Kidney epithelial cell (primary cell): ENCODE measurements at regions not wholly inside any gene's neighbourhood (a gene's known extent, or its start where the extent isn't known, plus 50 kb on each side); places are given as distances from the start of the nearest gene placed in this dataset.
"Not testable (repeated sequence)": the region's sequence is repeated elsewhere in the genome, so short reads cannot be mapped to it uniquely, and the experiment has no call there.

Experiments
- DNase-seq: peaks from one replicate; pipeline ENCODE4 v3.0.0-alpha.2; 2010; ENCODE audit warnings: low read depth
- H3K27me3 ChIP-seq: 2 replicates; pipeline ENCODE4 v1.6.0; 2011; ENCODE audit warnings: low read length; ENCODE audit not compliant: control insufficient read depth, insufficient read depth
- H3K36me3 ChIP-seq: 2 replicates; pipeline ENCODE4 v1.5.1; 2011; ENCODE audit warnings: low read length; ENCODE audit not compliant: control insufficient read depth, insufficient read depth
- H3K4me3 ChIP-seq: 2 replicates; pipeline ENCODE4 v1.5.1; 2011; ENCODE audit warnings: low read depth, mild to moderate bottlenecking, control low read depth, low read length
- TF ChIP-seq, protein P1 (sequence below): IDR thresholded peaks from 2 replicates; pipeline ENCODE4 v1.5.1; 2011; ENCODE audit warnings: mild to moderate bottlenecking, moderate library complexity, low read length, control low read depth, inconsistent platforms; ENCODE audit not compliant: insufficient read depth, poor library complexity, severe bottlenecking

DNA sequence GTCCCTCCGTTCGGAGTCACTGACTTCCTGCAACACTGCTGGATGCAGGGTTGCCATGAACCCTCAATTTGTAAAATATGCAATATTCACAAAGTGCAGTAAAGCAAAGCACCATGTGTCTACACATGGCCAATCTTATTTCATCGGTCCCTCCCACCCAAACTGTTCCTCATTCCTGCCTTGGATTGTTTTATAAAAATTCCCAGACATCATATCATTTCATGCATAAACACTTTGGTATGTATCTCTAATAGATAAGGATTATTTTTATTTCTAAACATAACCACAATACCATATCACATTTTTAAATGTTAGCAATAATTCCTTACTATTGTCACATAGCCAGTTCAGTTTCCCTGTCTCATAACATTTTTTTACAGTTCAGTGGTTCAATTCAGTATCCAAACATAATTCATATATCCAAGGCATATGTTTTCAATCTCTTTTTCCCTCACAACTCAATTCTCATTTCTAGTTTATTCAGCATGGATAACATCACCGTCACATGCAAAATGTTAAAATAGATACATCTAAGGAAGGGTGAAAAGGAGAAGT, 82.0 kb upstream of the PCAT7 start:
- TF ChIP-seq, protein P1, sequence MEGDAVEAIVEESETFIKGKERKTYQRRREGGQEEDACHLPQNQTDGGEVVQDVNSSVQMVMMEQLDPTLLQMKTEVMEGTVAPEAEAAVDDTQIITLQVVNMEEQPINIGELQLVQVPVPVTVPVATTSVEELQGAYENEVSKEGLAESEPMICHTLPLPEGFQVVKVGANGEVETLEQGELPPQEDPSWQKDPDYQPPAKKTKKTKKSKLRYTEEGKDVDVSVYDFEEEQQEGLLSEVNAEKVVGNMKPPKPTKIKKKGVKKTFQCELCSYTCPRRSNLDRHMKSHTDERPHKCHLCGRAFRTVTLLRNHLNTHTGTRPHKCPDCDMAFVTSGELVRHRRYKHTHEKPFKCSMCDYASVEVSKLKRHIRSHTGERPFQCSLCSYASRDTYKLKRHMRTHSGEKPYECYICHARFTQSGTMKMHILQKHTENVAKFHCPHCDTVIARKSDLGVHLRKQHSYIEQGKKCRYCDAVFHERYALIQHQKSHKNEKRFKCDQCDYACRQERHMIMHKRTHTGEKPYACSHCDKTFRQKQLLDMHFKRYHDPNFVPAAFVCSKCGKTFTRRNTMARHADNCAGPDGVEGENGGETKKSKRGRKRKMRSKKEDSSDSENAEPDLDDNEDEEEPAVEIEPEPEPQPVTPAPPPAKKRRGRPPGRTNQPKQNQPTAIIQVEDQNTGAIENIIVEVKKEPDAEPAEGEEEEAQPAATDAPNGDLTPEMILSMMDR: no peak
- no peaks in the 10 kb centered on the region for H3K36me3 ChIP-seq
- no peak for DNase-seq
- H3K27me3 ChIP-seq: no peaks in the 10 kb centered on the region
- no peak overlapping the region for H3K4me3 ChIP-seq

DNA sequence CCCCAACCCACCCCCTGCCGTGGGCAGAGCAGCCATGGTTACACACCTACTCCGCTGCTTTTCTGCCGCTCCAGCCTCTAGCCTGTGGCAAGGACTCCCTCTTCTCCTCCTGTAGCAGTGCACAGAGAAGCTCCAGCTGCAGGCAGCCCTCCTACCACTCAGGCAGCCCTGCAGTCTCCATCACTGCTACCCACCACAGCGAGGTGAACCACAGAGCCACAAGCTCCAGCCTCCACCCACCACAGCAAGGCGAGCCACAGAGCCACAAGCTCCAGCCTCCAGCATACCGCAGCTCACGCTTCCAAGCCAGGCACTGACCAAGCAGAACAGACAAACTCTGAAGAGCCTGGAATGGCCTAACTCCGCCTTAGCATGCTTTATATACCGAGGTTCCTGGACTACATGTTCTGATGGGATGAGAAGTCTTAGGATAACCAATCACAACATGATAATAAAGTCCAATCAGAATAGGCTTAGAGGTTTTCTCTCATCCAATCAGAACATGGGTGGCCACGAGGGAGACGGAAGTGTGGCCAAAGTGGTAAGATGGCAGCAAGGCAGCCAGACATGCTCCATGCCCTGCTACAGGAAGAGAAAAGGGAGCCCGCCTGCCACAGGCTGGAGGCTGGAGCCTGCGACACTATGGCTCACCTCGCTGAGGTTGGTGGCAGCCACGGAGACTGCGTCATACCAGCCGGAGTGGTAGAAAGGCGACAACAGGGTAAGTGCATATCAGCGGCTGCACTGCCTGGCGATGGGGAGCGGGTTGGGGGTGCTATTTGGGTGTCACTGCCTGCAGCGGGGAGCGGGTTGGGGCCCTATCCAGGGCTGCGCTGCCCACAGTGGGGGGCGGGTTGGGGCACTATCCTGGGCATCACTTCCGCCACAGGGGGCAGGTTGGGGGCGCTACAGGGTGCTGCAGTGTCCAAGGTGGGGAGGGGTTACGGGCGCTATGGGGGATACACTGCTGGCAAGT, 75.8 kb upstream of the PCAT7 start:
- Histone ChIP-seq H3K4me3 (no peak overlapping the region), H3K27me3 (no peaks in the 10 kb centered on the region), H3K36me3 (no peaks in the 10 kb centered on the region)
- no peak for DNase-seq
- TF ChIP-seq, protein P1: no peak

DNA sequence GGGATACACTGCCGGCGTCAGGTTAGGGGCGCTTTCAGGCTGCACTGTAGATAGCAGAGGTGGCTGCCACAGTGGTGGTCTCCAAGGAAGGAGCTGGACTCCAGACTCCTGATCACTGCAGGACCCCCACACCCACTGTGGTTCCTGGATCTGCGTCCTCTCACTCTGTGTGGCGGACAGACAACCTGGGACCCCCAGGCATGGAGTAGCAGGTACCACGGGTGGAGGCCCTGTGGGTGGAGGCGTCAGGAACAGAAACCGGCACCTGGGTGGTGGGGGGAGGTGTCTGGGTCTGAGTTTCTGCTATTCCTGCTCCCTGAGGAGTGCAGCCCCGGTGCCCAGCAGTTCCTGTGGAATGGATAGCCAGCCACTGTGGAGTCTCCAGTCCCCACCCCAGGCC, 75.1 kb upstream of the PCAT7 start:
- TF ChIP-seq, protein P1: no peak
- Histone ChIP-seq H3K27me3 (no peaks in the 10 kb centered on the region), H3K4me3 (no peak overlapping the region), H3K36me3 (no peaks in the 10 kb centered on the region)
- no peak for DNase-seq

DNA sequence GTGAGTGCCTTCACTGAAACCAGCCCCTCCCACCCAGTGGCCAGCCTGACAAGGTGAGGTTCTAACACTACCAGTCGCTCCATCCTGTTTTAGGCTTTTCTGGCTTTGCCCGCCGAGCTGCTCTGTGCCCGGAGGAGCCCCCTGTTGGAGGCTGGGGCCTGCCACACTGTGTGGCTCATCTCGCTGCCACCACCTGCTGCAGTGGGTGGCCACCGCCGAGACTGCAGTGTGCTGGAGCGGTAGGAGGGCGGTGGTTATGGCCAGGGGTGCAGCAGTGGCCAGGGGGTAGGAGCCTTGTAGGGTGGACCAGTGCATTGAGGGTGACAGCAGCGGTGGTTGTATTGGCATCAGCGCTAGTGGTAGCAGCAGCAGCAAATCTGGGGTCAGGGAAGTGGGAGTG, 74.7 kb upstream of the PCAT7 start:
- no peak for DNase-seq
- TF ChIP-seq, protein P1: no peak
- Histone ChIP-seq H3K36me3 (no peaks in the 10 kb centered on the region), H3K4me3 (no peak overlapping the region), H3K27me3 (no peaks in the 10 kb centered on the region)

DNA sequence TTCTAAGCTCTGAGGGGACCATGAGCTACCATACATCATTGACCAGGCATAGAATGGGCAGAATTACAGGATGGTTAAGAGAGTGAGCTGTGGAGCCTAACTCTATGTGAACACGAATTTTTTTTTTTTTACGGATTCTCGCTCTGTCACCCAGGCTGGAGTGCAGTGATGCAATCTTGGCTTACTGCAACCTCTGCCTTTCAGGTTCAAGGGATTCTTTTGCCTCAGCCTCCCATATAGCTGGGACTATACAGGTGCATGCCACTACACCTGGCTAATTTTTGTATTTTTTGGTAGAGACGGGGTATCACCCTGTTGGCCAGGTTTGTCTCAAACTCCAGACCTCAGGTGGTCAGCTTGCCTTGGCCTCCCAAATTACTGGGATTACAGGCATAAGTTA, 72.8 kb upstream of the PCAT7 start:
- Histone ChIP-seq H3K27me3 (no peaks in the 10 kb centered on the region), H3K4me3 (no peak overlapping the region), H3K36me3 (no peaks in the 10 kb centered on the region)
- no peak for DNase-seq
- TF ChIP-seq, protein P1: no peak

DNA sequence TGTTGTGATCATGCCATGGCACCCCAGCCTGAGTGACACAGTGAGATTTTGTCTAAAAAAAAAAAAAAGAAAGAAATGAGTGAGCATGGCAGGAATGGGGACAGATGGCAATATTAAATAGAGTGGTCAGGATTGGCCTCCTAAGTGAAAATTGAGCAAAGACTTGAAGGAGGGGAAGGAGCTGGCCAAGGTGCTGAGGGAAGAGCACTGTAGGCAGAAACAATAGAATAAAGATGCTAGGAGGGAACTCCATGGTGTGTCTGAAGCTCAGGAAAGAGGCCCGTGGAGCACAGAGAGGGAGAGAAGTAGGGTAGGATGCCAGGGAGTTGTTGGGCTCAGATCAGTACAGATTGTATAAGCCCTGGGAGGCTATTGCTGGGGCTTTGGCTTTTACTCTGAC, 64.4 kb upstream of the PCAT7 start:
- H3K27me3 ChIP-seq: no peaks in the 10 kb centered on the region
- TF ChIP-seq, protein P1: no peak
- no peak for DNase-seq
- no peaks in the 10 kb centered on the region for H3K36me3 ChIP-seq
- no peak overlapping the region for H3K4me3 ChIP-seq

DNA sequence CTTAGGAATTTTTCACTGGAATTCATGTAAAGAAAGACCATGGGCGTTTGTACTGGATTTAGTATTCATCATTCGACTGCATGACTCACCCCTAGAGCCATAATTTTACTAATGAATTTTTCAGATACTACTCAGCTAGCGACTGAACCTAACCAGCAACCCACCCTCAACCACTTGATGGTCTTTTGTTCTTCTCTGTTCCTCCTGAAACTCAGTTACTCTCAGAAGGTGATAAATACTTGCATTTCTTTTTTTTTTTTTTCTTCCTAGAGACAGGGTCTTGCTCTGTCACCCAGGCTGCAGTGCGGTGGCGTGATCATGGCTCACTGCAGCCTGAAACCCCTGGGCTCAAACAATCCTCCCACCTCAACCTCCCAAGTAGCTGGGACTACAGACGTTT, 62.8 kb upstream of the PCAT7 start:
- not testable (repeated sequence) for H3K27me3 ChIP-seq, H3K36me3 ChIP-seq, H3K4me3 ChIP-seq, DNase-seq
